Right renal cortex interstitium (tissue), 3 donors: ENCODE measurements at regions not wholly inside any gene's neighbourhood (a gene's known extent, or its start where the extent isn't known, plus 50 kb on each side); places are given as distances from the start of the nearest gene placed in this dataset.
"Not testable (repeated sequence)": the region's sequence is repeated elsewhere in the genome, so short reads cannot be mapped to it uniquely, and the experiment has no call there.

Experiments used
- DNase-seq, 3 donors: peaks; one replicate each; pipeline ENCODE4 v3.0.0-alpha.2; 2013; ENCODE audit warnings: low read depth in 3 of 3, low spot score in 2 of 3

DNA sequence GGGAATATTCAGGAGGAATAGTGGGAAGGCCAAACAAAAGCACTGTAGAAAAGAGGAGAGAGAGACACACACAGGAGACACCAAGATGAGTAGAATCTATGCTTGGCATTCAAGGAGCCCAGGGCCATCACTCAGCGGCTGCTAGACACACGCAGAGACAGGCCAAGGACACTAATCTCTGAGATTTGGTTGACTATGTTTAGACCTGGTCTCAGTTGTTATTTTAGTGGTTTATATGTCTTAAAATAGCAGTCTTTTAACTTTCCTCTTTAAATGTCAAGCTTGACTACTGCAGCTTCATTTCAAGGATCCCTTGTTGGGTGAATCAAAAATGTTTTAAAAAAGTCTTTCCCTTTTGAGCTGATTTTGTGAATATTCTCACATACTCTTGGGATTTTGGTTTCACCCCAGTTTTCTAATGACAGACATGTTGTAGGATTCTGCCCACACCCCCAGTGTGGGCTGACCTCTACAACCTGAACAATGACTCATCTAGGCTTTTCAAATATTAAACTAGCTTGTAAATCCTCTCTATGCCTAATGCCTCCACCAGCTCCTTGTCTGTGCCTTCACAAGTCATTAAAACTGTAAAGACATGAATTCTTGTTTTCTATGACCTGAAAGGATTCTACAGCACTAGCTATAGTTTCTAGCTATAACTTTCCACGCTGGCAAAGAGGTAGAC, 142.7 kb upstream of the EXOC2 start:
- DNase-seq = no peak

DNA sequence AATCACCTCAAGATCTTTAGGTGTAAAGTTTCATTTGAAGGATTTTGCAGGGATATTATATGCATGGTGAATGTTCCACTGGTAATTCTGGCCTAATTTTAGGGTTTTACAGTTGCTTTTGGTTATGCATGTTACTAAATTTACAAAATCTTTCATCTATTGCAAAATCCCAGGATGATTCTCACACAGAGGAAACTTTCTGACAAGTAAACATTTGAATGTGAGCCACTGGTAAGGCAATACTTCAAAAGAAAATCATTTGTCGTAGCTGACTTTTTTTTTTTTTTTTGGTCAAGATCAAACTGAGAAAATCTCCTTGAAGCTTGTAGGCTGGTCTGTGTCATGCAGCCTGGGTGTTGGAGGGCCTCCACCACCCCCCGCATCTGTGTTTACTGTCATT, 141.9 kb upstream of the EXOC2 start:
- DNase-seq = no peak

DNA sequence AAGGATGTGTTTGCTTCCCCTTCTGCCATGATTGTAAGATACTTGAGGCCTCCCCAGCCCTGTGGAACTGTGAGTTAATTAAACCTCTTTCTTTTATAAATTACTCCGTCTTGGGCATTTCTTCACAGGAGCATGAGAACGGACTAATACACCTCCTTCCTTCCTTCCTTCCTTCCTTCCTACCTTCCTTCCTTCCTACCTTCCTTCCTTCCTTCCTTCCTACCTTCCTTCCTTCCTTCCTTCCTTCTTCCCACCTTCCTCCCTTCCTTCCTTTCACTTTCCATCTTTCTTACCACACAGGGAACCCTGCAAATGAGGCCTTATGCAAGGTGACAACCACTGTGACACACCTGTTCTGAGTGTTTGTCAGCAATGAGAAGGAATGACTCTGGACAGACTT, 141.3 kb upstream of the EXOC2 start:
- DNase-seq = no peak

DNA sequence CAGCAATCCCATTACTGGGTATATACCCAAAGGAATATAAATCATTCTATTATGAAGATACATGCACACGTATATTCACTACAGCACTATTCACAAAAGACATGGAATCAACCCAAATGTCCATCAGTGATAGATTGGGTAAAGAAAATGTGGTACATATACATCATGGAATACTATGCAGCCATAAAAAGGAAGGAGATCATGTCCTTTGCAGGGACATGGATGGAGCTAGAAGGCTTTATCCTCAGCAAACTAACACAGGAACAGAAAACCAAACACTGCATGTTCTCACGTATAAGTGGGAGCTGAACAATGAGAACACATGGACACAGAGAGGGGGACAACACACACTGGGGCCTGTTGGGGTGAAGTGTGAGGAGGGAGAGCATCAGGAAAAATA, 139.9 kb upstream of the EXOC2 start:
- not testable (repeated sequence) for DNase-seq

GRCh38 chr6:830667-831327, 137.9 kb upstream of the EXOC2 start:
- no peak for DNase-seq

DNA sequence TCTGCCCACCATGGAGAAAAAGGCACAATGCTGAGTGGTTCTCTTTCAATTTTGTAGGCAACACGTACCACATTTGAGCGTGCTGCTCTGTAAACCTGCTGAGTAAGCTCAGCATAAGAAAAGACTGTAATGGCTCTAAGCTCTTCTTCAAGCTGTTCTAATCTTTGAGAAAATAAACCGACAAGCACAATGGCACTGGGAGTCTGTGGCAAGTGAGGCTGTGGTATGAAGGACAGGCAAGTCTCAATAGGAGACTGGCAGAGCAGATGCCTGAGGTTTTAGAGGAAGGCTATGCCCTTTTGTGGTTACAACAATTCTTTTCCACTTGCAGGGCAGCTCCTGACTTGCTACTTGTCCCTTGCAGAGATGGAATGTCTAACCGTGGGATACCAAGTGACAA, 136.7 kb upstream of the EXOC2 start:
- no peak for DNase-seq

DNA sequence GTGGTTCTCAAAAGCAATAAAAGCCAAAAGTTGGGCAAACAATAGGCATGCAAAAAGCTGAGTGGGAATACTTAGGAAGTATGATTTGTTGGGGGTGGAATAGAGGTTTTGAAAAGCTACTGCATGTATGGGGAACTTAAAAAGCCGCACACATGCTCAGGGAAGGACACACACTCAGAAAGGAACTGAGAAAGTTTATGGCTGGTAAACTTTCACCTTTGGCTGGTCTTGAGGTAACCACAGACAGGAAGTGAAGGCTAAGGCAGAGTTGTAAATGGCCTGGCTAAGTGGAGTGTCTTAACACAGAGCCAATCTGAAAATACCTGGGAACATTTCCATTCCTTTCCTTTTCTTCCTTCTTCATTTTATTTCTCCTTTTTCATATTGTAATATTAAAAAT, 134.5 kb upstream of the EXOC2 start:
- no peak for DNase-seq

- DNase-seq = no peak
Observed at GRCh38 chr6:819122-819521, 126.2 kb upstream of the EXOC2 start.

- DNase-seq = no peak
Observed at GRCh38 chr6:818196-818595, 125.3 kb upstream of the EXOC2 start.

DNA sequence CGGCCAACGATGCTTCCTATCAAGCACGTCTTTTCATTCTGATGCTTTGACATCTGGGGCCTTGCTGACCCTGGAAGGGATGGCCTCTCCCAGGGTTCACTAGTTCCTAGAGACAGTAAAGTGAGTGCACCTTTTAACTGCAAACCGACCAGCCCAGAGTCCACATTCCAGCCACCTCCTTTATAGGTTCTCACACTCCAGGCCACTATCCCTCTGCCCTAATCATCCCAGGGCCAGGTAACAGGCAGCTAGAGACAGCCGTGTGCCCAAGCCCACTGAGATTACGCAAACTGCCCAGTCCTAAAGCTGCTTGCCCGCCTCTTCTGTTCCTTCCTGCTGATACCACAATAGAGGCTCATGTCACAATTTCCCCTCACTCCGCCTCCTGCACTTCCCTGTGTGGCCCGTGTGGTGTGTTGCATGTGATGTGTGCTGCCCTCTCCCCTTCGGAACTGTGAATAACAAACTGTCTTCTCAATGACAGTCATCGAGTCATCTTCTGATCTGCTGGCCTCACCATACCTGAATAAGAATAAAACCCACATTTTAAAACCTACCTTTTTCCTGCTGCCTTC, 123.7 kb upstream of the EXOC2 start:
- no peak for DNase-seq

DNA sequence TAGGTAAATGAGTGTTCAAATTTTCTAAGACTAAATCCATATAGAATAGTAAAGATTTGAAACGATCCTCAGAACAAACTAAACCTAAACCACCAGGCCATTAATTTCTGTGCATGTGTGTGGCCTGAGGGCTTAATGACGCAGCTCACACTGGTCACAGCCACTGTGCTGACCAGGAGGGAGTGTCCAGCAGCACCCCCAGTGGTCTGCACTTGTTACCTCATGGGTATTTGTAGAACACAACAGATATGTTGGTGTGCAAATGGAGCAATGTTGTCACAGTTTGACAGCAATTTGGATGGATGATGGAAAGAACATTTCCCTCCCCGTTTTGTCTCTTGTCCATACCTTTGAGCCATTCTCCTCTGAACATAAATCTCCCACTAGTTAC, 122.4 kb upstream of the EXOC2 start:
- DNase-seq = no peak

DNA sequence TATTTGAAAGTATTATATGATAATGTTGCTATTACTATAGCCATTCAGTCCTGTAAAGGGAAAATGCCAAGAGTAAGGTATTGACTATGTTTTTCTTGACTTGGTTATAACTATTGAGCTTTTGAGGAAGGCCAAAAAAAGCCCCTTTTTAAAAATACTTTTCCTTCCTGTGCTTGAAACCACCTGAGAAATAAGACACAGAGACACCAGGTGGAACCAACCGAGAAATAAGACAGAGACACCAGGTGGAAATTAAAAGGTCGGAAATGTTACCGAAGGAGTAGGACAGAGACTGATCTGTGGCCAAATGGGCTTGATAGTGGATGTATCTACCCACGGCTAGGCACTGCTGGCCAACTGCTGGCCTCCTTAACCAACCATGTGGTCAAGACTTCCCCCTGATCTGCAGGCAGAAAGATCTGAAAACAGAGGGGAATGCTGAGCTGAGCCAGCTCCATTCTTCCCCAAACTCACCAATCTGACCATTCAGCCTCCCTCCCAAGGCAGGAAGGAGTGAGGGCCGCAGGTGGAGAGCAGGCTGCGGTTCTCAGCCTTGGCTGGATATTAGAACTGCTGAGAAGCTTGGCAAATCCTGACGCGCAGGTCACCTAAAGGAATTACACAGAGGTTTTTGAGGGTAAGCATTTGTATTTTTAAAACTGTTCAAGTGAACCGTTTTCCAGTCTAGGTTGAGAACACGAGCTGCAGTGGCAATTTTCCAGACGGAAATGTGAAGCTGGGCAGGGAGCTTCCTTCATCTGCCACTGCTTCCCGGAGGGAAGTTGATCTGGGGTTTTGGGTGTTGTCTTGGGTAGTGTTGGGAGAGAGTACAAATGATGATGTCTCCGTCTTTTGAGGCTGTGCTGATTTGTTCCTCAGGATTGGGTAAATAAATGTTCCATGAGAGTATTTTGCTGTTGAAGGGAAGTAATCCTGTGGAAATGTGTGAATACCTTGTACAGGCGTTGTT, 121.7 kb upstream of the EXOC2 start:
- no peak for DNase-seq

GRCh38 chr6:811831-812230, 118.9 kb upstream of the EXOC2 start:
- DNase-seq = no peak

GRCh38 chr6:811191-811590, 118.3 kb upstream of the EXOC2 start:
- DNase-seq = no peak

DNA sequence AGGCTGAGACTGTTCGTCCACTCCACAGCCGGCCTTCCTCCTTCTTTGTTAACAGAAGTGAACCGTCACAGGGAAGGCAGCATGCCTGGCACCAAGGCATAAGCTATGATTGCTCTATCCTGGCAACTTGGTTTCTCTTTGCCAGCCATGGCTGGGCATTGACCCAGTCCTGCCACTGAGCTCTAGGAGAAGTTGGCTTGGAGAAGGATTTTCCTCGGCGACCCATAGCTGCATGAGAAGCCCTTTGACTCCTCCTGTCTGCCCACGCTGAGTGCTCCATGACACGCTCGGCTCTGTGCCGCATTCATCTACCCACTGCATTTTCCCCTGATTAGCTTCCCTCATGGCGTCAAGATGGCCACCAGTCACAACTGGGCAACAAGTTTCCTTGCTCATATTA, 111.8 kb upstream of the EXOC2 start:
- no peak for DNase-seq

DNA sequence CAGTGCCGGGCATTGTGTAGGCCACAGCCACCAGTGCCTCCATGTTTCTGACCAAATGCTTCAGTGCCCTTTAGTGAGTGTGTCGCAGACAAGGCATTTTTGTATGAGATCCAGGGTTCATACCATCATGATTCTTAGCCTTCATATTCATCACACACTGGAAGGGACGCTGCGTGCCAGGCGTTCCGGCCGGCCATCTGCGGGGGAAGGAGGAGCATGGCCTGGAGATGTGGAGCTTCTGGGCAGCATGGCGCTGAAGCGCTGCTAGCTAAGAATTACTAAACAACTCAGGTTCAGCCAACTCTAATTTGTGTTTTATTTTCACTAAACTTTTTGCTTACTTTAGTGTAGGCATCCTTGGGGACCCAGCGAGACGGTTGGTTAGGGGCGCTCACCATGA, 111.4 kb upstream of the EXOC2 start:
- no peak for DNase-seq

DNA sequence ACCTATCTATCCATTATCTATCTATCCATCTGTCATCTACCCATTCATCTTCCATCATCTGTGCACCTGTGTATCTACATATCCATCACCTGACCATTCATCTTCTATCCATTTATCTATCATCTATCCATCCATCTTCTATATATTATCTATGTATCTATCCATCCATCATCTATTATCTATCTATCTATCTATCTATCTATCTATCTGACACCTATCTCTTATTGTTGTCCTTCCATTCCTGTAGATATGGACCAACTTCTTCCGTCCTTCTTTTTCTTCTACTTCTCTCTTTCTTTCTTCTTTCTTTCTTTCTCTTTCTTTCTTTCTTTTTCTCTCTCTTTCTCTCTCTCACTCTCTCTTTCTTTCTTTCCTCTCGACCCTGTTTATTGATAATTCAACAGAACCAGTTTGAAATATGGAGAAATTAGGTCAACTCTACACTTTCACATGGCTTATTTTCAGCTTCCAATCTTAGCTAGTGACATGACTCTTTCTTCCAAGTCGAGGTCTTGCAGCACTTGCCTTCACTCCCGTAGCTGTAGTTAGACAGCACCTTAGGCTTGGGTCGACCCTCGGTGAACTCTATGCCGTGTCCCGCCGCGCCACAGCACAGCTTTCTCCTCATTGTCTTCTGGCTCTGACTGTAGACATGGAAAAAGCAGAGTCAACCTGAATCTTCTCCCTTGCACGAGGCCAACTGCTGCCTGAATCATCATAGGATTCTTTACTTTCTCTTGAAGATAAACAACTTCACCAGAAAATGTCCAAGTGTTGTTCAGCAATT, 110.4 kb upstream of the EXOC2 start:
- DNase-seq = no peak

GRCh38 chr6:802701-803100, 109.8 kb upstream of the EXOC2 start:
- no peak for DNase-seq

GRCh38 chr6:802223-802622, 109.3 kb upstream of the EXOC2 start:
- not testable (repeated sequence) for DNase-seq

DNA sequence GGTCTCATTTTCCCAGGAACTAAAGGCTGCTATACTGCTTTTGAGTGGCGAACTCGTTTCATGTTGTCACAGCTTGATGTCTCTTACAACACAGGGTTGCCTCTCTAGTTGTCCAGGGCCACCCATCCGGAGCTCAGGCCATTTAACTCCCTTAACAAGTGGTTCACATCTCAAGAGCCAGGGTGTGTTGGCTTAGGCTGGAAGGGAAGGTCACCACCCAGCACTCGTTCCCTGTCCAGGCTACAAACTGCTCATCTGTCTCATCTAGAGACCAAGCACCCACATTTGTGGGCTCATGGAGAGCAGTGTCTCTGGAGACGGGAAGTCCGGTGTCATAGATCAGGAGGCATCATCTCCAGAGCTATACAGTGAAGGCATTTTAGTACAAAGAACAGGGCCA, 106.8 kb upstream of the EXOC2 start:
- no peak for DNase-seq
